ENCODE measurements at regions not wholly inside any gene's neighbourhood (a gene's known extent, or its start where the extent isn't known, plus 50 kb on each side); places are given as distances from the start of the nearest gene placed in this dataset.

GRCh38 chrX:69307756-69308155, 142.5 kb upstream of the PJA1 start:
- DNase-seq (ENCODE audit: extremely low read depth, low read depth): no peak

- DNase-seq (ENCODE audit: extremely low read depth, low read depth): no peak
These were observed 141.8 kb upstream of the PJA1 start for GRCh38 chrX:69307029-69307428.

GRCh38 chrX:69306063-69306404, 140.8 kb upstream of the PJA1 start:
- no peak for DNase-seq (ENCODE audit: extremely low read depth, low read depth)

GRCh38 chrX:69305333-69306062, 140.2 kb upstream of the PJA1 start:
- no peak for DNase-seq (ENCODE audit: extremely low read depth, low read depth)

GRCh38 chrX:69303231-69303630, 138.0 kb upstream of the PJA1 start:
- no peak for DNase-seq (ENCODE audit: extremely low read depth, low read depth)

GRCh38 chrX:69299951-69300714, 134.9 kb upstream of the PJA1 start:
- no peak for DNase-seq (ENCODE audit: extremely low read depth, low read depth)

- DNase-seq (ENCODE audit: extremely low read depth, low read depth): no peak
These were observed 134.0 kb upstream of the PJA1 start for GRCh38 chrX:69299285-69299684.

- DNase-seq (ENCODE audit: extremely low read depth, low read depth): no peak
These were observed 133.3 kb upstream of the PJA1 start for GRCh38 chrX:69298466-69299140.

- DNase-seq (ENCODE audit: extremely low read depth, low read depth): no peak
These were observed 132.3 kb upstream of the PJA1 start for GRCh38 chrX:69297506-69297905.

- no peak for DNase-seq (ENCODE audit: extremely low read depth, low read depth)
These were observed 128.7 kb upstream of the PJA1 start for GRCh38 chrX:69293776-69294601.

GRCh38 chrX:69291116-69291515, 125.9 kb upstream of the PJA1 start:
- no peak for DNase-seq (ENCODE audit: extremely low read depth, low read depth)

GRCh38 chrX:69290292-69290691, 125.0 kb upstream of the PJA1 start:
- no peak for DNase-seq (ENCODE audit: extremely low read depth, low read depth)

- no peak for DNase-seq (ENCODE audit: extremely low read depth, low read depth)
These were observed 124.5 kb upstream of the PJA1 start for GRCh38 chrX:69289793-69290123.

GRCh38 chrX:69289046-69289792, 124.0 kb upstream of the PJA1 start:
- no peak for DNase-seq (ENCODE audit: extremely low read depth, low read depth)

GRCh38 chrX:69287095-69287494, 121.8 kb upstream of the PJA1 start:
- no peak for DNase-seq (ENCODE audit: extremely low read depth, low read depth)

- no peak for DNase-seq (ENCODE audit: extremely low read depth, low read depth)
These were observed 121.3 kb upstream of the PJA1 start for GRCh38 chrX:69286565-69286906.

- DNase-seq (ENCODE audit: extremely low read depth, low read depth): peak; percentile 26
These were observed 120.8 kb upstream of the PJA1 start for GRCh38 chrX:69285881-69286564.

- DNase-seq (ENCODE audit: extremely low read depth, low read depth): no peak
These were observed 120.2 kb upstream of the PJA1 start for GRCh38 chrX:69285401-69285877.

- DNase-seq (ENCODE audit: extremely low read depth, low read depth): no peak
These were observed 119.2 kb upstream of the PJA1 start for GRCh38 chrX:69284491-69284890.
